Left ventricle myocardium superior (tissue), 1 donor: ENCODE measurements at regions not wholly inside any gene's neighbourhood (a gene's known extent, or its start where the extent isn't known, plus 50 kb on each side); places are given as distances from the start of the nearest gene placed in this dataset.
A peak's percentile ranks its signal among the peaks of the same experiment; 100 is the strongest.
"Not testable (repeated sequence)": the region's sequence is repeated elsewhere in the genome, so short reads cannot be mapped to it uniquely, and the experiment has no call there.

Experiments
- ATAC-seq: fragments of 200-7000 bp; cut with Tn5 transposase; one replicate; pipeline ENCODE4 v1.9.1; 2020; ENCODE audit warnings: mild to moderate bottlenecking, moderate library complexity
- DNase-seq: peaks from one replicate; pipeline ENCODE4 v3.0.0-alpha.2; 2020
- intact Hi-C: fragments of 100-400 bp; cut with micrococcal nuclease; formaldehyde crosslinking; loops from one replicate; pipeline ENCODE4 v1.11.0; 2022
- donor health status: DM: no; HTN: yes; CAD: no; lungs with severe emphysema.

DNA sequence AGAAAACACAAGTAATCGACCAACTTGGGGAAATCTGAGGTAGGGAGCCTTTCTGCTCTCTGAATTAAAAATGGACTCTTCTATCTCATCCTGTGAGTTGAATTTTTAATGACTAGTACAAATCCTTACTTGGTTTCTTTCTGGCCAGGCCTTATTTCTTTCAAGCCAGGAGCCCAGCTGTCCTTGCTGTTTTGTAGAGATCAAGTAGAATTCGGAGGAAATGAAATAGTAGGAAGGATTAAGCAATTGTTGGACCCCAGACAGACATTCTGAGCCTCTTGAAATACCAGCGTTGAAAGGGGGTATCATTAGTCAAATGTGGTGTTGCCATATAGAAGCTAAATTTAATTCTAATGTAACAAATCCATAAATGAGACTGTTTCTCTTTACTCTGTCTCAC lies 53.7 kb upstream of the SMIM15 start:
- no peak for ATAC-seq
- intact Hi-C loops, result no loop called here
- DNase-seq, result no peak

DNA sequence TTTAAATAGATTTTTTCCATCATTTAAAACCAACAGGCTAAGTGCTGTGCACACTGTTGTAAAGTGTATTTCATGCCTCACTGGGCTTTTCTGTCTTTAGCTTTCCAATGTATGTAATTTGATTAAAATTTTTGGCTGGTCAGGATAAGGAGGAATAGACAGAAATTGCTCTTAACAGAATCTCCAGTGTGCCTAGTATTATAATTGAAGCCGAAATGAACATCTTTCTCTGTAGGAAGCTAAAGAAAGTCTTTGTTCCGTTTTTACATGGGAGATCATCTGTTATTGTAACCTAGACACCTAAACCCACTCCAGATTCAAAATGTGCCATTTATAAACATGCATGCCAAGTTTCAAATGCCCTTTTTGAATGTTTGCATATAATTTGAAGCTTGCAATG lies 54.5 kb upstream of the SMIM15 start:
- ATAC-seq (no peak), DNase-seq (no peak)
- intact Hi-C loops, result no loop called here

DNA sequence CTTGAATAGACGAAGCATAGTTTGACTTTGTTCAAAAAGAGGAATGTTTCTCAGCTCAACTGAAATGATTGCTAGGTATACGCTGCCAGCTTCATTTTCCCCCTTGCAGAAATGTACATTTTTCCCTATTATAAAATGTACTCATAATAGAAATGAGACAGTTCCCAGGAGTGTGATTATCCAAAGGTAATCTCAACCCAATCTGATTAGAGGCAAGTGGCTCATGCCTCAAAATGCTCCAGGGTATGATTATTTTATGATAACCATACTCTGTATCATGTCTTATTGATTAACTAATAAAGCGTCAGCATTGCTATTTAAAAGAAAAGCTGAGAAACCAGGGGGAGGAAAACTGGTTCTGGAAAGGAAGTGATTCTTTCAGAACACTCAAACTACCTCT lies 54.9 kb upstream of the SMIM15 start:
- intact Hi-C loops, result no loop called here
- ATAC-seq, result no peak
- no peak for DNase-seq

DNA sequence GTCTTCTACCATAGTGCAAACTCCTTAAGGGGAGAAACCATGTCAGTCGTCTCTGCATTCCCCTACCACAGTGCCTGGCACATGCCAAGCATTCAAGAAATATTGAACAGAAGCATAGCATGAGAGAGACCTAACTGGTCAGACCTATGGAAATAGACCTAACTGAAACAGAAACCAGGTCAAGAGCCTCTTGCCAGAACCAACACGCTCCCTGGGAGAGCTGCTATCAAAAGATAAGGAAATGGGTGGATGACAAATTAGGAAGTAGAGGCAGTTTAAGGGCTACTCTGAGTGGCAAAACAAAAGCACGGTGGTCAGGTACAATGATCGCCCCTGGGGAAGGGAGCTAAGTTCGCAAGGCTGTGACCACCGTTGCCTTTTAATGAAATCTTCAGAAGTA lies 66.0 kb upstream of the SMIM15 start:
- intact Hi-C loops, result no loop called here
- DNase-seq, result no peak
- no peak for ATAC-seq

DNA sequence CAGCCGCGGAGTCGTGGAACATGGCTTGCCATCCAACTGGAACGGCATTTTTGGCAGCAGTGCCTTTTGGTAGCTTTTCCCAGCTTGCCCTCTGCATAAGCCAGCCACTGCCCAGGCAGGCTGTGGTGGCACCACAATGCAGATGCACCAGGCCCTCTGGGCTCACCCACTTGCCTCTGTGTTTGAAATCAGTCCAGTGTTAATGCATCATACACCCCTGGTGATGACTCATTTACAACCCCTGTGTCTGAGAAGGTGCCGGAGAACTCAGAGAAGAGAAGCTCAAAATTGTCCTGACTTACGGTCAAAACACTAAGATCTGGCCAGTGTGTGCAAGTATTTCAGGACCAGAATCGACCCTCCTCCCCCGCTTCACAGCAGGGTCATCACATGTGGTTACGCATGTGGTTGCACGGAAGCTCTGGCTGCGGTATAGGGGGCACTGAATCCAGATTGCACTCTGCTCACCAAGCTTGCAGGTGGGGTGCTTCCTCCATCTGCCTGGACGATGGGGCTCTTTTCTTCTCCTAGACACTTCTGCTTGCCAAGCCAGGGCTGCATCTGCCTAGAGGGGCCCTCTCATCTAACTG lies 66.5 kb upstream of the SMIM15 start:
- DNase-seq (no peak), ATAC-seq (no peak)
- intact Hi-C loops, result no loop called here

DNA sequence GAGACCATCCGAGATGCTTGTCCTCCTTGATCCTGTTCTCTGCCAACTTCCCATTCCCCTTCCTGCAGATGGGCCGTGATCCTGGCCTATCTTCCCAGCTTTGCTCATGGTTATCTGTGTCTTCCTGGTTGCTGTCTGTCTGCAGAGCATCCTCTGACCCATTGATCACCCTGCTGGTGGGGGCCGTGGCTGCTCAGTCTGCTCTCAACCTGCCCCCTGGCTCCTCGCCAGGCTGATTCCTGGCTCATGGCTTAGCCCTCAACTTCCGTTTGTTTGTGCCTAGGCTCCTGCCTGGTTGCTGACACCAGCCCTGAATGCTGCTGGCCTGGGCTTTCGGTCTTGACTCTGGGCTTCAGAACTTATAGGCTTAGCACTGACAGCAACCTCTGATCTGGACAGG lies 67.1 kb upstream of the SMIM15 start:
- no peak for ATAC-seq
- DNase-seq, result peak; percentile 48
- intact Hi-C loops, result no loop called here

DNA sequence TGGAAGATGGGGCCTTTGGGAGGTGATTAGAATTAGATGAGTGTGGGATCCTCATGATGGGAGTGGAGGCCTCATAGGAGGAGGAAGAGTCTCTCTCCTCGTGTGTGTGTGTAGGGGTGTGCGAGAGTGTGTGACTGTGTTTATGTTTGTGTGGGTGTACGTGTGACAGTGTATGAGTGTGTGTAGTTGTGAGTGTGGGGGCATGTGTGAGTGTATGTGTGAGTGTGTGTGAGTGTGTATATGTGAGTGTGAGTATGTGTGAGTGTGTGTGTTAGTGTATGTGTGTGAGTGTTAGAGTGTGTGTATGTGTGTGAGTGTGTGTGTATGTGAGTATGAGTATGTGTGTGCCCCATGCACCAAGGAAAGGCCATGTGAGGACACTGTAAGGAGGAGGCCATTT lies 68.2 kb upstream of the SMIM15 start:
- DNase-seq, result no peak
- no peak for ATAC-seq
- intact Hi-C loops, result no loop called here

DNA sequence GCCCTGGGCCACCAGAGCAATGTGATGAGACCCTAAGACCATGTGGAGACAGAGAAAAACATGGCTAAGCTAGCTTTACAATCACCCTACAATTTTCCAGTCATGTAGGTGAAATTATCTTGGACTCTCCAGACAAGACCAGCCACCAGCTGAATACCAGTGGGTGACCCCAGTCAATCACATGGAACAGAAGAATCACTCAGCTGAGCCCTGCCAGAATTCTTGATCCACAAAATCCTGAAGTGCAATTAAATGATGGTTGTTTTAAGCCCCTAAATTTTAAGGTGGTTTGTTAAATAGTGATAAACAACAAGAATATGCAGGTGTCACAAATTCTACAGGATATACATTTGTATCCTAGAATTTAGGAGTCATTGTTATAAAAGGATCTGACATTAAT lies 69.5 kb upstream of the SMIM15 start:
- intact Hi-C loops, result no loop called here
- ATAC-seq (no peak), DNase-seq (no peak)

DNA sequence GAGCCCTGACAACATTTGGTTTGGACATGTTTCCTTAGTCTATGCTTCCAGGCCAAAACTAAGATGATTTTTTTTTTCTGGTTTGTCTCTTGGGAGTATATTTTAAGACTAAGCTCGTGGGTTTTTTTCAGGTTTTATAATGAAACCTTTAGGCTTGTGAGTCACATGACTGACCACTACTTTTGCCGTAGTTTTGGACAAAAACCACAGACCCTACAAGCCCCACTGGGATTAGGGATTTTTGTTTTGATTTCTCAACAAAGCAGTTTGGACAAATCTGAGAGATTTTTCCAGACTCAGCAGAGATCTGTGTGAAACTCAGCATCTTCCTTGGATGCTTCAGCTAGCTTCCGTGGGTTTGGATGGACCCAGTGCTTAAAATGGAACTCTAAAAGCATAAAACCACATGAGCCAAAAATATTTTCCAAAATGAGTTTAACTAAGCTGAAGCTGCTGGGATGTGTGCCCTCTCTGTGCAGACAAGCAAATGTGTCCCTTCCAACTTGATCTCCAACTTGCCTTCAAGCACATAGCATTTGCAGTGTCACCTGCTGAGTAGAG lies 70.3 kb upstream of the SMIM15 start:
- peak; percentile 54 for ATAC-seq
- intact Hi-C loops, result no loop called here
- no peak for DNase-seq

DNA sequence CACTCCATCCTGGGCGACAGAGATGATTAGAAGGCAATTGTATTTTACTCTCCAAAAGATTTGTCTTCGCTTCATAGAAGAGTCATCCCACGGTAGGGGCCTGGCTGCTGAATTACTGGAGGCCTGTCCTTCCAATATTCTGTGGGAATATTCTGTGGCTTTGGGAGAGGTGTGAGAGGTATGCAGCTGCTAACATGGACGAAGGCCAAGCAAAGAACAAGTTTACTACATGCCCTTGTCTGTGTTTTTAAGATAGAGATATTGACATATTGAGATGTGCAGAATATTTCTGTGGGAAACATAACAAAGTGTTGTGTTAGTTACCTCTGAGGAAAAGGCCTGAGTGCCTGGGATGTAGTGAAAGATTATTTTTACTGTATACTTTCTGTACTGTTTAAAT lies 71.8 kb upstream of the SMIM15 start:
- DNase-seq, result no peak
- no peak for ATAC-seq
- intact Hi-C loops, result no loop called here

DNA sequence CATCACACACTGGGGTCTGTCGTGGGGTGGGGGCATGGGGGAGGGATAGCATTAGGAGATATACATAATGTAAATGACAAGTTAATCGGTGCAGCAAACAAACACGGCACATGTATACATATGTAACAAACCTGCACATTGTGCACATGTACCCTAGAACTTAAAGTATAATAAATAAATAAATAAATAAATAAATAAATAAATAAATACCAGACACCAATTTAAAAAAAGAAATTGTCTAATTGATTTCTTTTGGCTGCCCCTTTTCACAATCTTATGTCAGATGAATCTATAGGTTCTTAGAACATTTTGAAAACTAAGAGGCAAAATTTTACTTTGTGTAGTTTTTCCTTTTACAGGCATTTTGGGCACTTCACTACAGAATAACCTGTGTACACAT lies 74.4 kb upstream of the SMIM15 start:
- ATAC-seq, intact Hi-C loops, DNase-seq: not testable (repeated sequence)

DNA sequence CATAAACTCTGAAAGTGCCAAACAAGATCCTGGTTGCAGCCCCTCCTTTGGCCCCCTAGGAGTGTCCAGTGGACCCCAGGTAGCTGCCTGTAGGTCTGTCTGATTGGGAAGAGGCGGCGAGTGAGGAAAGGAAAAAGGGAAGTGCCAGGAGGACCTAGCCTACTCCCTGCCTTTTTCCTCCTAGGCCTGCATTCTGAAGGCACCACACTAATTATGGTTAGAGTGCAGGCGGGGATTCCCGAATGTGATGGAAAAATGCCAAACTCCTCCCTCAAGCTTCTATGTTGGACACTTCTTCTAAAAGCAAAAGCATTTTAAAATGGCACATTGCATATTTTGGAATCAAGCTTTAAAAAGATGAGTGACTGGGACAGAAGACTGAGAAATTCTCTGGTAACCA lies 83.2 kb upstream of the SMIM15 start:
- DNase-seq, result no peak
- intact Hi-C loops, result no loop called here
- ATAC-seq, result no peak

DNA sequence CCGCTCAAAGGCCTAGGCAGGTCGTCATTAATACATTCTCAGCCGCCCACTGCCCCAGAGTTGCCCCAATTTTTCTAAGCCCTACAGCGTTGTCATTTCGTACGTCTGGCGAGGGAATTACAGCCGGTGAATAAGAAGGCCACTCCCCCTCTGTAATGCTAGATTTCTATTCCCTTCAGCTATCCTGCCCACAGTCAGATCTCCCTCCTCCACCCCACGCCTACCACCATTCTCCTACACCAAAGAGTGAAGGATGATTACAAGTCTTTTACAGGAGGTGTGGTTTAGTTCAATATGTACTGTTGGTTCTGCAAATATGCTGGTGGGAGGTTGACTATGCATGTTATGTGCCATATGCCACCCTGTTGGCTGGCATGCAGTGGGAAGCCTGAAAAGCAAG lies 83.7 kb upstream of the SMIM15 start:
- DNase-seq, result no peak
- intact Hi-C loops, result no loop called here
- ATAC-seq, result no peak

DNA sequence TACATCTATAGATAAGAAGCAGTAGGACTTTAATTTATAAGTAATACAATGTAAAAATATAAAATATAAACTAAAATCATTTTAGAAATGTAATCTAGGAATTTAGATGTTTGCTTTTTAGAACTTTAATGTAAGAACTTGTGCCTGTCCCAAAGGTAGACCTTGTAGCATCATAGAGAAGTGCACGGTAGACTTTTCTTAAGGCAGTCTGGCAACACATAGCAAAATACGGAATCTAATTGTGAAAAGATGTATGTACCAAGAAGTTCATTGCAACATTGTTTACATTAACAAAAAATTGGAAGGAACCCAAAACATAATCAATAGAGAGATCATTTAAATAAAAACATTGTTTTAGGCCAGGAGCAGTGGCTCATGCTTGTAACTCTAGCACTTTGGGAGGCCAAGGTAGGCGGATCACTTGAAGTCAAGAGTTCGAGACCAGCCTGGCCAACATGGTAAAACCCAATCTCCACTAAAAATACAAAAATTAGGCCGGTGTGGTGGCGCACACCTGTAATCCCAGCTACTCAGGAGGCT lies 84.6 kb upstream of the SMIM15 start:
- intact Hi-C loops, result no loop called here
- DNase-seq (no peak), ATAC-seq (no peak)

DNA sequence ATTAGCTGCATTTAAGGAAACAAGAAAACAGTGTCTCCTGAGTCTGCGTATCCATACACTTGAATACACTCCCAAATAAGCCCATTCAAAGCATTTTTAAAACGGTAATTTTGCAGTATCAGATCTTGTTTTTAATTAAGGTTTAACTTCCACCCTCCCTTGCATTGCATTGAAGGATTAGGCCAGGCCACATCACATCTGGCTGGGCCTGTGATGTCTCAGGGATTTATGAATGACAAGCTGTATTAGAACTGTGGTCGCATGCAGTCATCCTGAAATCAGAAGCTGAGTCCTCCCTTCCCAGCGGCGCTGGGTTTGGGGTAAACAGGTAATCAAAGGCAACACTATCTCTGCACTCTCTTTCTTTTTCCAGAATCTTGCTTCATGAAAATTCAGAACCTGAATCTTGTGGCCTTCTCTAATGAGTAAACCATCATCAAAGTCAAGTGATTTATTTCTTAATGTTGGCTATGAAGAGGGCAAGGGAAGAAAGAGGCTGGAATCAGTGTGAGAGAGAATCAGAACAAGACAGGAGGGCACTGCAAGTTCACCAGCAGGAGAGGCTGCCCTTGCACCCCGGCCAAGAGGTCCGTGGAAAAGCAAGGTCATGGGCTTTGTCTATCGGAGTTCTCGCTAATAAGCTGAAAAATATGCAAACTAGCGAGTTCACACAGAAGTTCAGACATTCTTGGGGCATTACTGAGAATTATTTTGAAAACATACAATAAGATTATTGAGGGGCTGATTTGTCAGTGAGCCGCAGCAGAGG lies 80.0 kb upstream of the ZSWIM6 start:
- intact Hi-C loops, result no loop called here
- no peak for ATAC-seq
- no peak for DNase-seq

DNA sequence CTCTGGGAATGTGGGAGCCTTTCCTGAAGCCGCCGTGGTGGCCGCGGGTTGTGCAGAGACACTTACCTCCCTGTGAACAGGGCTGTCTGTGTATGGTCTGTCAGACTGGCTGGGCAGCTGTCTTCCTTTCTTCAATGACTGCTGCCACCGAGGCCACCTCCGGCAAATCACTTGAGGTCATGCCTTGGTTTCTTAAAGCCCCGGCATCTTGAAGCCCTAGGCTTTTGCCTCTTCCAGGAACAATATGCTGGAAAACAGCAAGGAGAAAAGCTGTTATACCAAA lies 79.5 kb upstream of the ZSWIM6 start:
- intact Hi-C loops, result no loop called here
- no peak for DNase-seq
- no peak for ATAC-seq

DNA sequence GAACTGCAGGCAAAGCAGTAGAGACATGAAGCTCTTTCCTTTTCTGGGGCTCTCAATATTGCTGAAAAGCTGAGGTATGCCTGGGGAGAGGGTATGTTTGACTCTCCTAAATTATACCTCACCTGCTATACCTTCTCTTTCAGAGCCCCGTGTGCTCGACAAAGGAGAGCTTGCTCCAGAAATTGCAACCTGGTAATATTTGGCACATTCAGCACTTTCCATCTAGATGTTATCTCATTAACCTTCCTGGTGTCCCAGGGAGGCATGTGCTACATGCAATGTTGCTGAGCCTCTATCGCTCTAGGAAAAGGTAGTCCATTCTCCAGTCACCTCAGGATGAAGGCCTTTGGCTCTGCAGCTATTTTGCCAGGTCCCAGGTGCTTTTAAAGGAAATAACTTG lies 78.5 kb upstream of the ZSWIM6 start:
- intact Hi-C loops, result no loop called here
- no peak for ATAC-seq
- no peak for DNase-seq

DNA sequence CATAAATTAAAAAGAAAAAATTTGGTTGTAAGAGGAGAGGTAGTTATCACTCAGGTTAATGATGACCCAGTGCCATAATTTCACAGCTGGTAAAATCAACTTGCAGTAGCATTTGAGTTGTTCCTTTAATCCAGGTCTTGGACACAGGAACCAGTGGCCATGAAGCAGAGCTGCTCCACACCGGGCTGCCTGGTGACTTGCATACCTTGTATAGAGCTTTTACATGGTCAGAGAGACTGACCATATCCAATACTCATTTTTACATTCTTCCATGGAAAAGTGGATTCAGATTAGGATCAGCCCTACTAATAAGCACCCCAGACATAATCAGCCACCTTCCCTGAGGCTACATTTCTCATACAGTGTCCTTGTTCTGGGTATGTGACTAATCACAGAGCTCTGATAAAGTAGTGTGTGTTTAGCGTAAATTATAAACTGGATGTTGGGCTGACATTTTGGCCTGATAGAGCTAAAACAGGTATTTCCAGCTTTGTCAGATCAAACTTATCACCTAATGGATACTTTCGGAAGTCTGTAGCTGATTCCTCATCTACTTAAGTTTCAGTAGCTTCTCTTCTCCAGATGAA lies 77.0 kb upstream of the ZSWIM6 start:
- no peak for ATAC-seq
- intact Hi-C loops, result no loop called here
- DNase-seq, result no peak

DNA sequence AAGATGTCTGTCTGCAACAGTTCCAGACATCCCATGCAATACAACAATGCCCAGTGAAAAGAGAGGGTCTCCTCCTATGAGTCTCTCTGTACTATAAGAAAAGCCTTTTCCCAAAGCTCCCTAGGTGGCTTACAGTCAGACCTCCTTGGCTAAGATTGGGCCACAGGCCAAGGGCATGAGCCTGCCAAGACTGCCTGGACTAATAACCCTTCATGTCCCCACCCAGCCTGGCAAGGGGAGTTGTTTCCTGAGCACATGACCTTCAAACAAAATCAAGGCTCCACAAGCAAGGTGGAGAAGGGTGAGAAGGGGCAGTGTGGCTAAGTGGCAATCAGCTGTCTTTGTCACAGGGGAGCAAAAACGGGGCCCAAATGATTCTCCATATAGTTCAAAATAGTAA lies 75.6 kb upstream of the ZSWIM6 start:
- ATAC-seq (peak; percentile 84), DNase-seq (peak; percentile 73)
- intact Hi-C loops, result no loop called here

DNA sequence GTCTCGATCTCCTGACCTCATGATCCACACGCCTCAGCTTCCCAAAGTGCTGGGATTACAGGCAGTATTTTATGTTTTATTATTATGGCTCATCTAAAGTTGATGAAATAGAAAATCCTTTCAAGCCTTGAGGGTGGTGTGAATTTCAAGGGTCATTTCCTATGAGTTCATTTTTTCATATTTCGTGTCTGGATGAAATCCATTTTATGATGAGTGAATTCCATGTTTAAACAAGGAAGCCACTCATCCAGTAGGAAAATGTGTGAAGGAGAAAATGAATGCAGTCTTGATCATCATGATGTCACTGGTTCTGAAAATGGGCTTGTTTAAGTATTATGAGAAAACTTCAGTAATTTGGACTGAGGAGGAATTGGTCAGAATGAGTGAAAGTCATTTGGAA lies 74.6 kb upstream of the ZSWIM6 start:
- intact Hi-C loops, result no loop called here
- no peak for DNase-seq
- no peak for ATAC-seq

DNA sequence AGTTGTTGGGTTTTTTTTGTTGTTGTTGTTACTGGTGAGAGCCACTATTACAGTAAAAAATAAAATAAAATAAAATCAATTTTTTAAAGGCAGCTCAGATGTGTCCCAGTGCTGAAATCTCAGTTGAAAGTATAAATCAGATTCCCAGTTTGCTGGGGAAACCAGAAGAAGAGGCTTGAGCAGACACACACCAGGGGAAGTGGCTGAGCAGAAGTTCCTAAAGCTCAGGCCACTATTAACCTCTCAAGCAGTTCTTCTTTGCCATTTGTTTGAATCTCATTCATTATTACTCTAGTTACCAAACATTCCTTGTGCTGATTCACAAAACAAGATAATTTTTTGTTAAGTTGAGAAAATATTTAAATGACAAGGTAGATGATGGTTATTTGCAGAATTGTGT lies 70.9 kb upstream of the ZSWIM6 start:
- intact Hi-C loops, result no loop called here
- ATAC-seq, result no peak

More for the DNA sequence above, 70.9 kb upstream of the ZSWIM6 start:
- DNase-seq, result no peak
